Astrocyte (in vitro differentiated cells and primary cell): ENCODE measurements at regions not wholly inside any gene's neighbourhood (a gene's known extent, or its start where the extent isn't known, plus 50 kb on each side); places are given as distances from the start of the nearest gene placed in this dataset.

ENCODE experiments used
- DNase-seq: peaks from one replicate; pipeline ENCODE4 v3.0.0-alpha.2; 2010; ENCODE audit warnings: low read depth
- FAIRE-seq: peaks from 2 replicates; lab custom pipeline; 2011; peaks lifted over from hg19 to GRCh38; lab: Jason Lieb, UNC
- H2AFZ ChIP-seq: 2 replicates; pipeline ENCODE4 v1.6.0; 2012; ENCODE audit warnings: low read depth, low read length, inconsistent platforms
- H3K27ac ChIP-seq: 2 replicates; pipeline ENCODE4 v1.5.1; 2011; ENCODE audit warnings: low read depth, low read length, inconsistent platforms
- H3K27me3 ChIP-seq: 2 replicates; pipeline ENCODE4 v1.6.0; 2011; ENCODE audit warnings: low read length, inconsistent platforms; ENCODE audit not compliant: insufficient read depth
- H3K36me3 ChIP-seq: 2 replicates; pipeline ENCODE4 v1.5.1; 2011; ENCODE audit warnings: low read length, inconsistent platforms; ENCODE audit not compliant: insufficient read depth
- H3K4me1 ChIP-seq: 2 replicates; pipeline ENCODE4 v1.5.1; 2011; ENCODE audit warnings: low read length, inconsistent platforms; ENCODE audit not compliant: insufficient read depth
- H3K4me2 ChIP-seq: 2 replicates; pipeline ENCODE4 v1.6.0; 2012; ENCODE audit warnings: low read length, inconsistent platforms
- H3K4me3 ChIP-seq: 2 replicates; pipeline ENCODE4 v1.5.1; 2011; ENCODE audit warnings: low read depth, mild to moderate bottlenecking, low read length, inconsistent platforms; ENCODE audit not compliant: insufficient read depth
- H3K79me2 ChIP-seq: 2 replicates; pipeline ENCODE4 v1.6.0; 2012; ENCODE audit warnings: mild to moderate bottlenecking, low read length, inconsistent platforms; ENCODE audit not compliant: insufficient read depth
- H3K9ac ChIP-seq: 2 replicates; pipeline ENCODE4 v1.6.0; 2012; ENCODE audit warnings: mild to moderate bottlenecking, low read length, inconsistent platforms
- H3K9me3 ChIP-seq: 2 replicates; pipeline ENCODE4 v1.5.1; 2012; ENCODE audit warnings: low read depth, mild to moderate bottlenecking, low read length, inconsistent platforms; ENCODE audit not compliant: insufficient read depth
- H4K20me1 ChIP-seq: 2 replicates; pipeline ENCODE4 v1.6.0; 2012; ENCODE audit warnings: low read length, inconsistent platforms; ENCODE audit not compliant: insufficient read depth
- H3K27ac Mint-ChIP-seq: one replicate; pipeline ENCODE4 v1.8.0; 2021; ENCODE audit warnings: mild to moderate bottlenecking, mixed read lengths; ENCODE audit not compliant: unreplicated experiment
- H3K27me3 Mint-ChIP-seq: one replicate; pipeline ENCODE4 v1.8.0; 2021; ENCODE audit warnings: low read depth, mixed read lengths; ENCODE audit not compliant: unreplicated experiment
- H3K36me3 Mint-ChIP-seq: one replicate; pipeline ENCODE4 v1.8.0; 2021; ENCODE audit warnings: low read depth, mixed read lengths; ENCODE audit not compliant: unreplicated experiment
- H3K4me1 Mint-ChIP-seq: one replicate; pipeline ENCODE4 v1.8.0; 2021; ENCODE audit warnings: low read depth, mixed read lengths; ENCODE audit not compliant: unreplicated experiment
- H3K4me3 Mint-ChIP-seq: one replicate; pipeline ENCODE4 v1.8.0; 2021; ENCODE audit warnings: mild to moderate bottlenecking, moderate library complexity, mixed read lengths; ENCODE audit not compliant: unreplicated experiment
- H3K9me3 Mint-ChIP-seq: one replicate; pipeline ENCODE4 v1.8.0; 2021; ENCODE audit warnings: mild to moderate bottlenecking, mixed read lengths; ENCODE audit not compliant: unreplicated experiment
- CTCF ChIP-seq: IDR thresholded peaks from 2 replicates; pipeline ENCODE4 v1.5.1; 2011; ENCODE audit warnings: low read depth, mild to moderate bottlenecking, inconsistent platforms, low read length, moderate library complexity; ENCODE audit not compliant: insufficient read depth
- EZH2 ChIP-seq: IDR thresholded peaks from 2 replicates; pipeline ENCODE4 v1.6.1; 2012; ENCODE audit warnings: mild to moderate bottlenecking, low read length, inconsistent platforms; ENCODE audit not compliant: insufficient read depth

GRCh38 chr9:101915482-101915881 is 177.0 kb upstream of the GRIN3A start:
- no peak overlapping the region for H3K4me3 Mint-ChIP-seq
- no peak overlapping the region for H2AFZ ChIP-seq
- H3K36me3 Mint-ChIP-seq: no peaks in the 10 kb centered on the region
- no peak overlapping the region for H3K4me2 ChIP-seq
- no peaks in the 10 kb centered on the region for H3K9me3 ChIP-seq
- H3K9me3 Mint-ChIP-seq: no peaks in the 10 kb centered on the region
- no peaks in the 10 kb centered on the region for H3K79me2 ChIP-seq
- TF ChIP-seq EZH2 (no peak), CTCF (no peak)
- no peak overlapping the region for H3K27ac ChIP-seq
- no peaks in the 10 kb centered on the region for H3K4me1 ChIP-seq
- H3K27me3 ChIP-seq: no peaks in the 10 kb centered on the region
- no peak for DNase-seq
- H4K20me1 ChIP-seq: no peaks in the 10 kb centered on the region
- FAIRE-seq: no peak
- no peak overlapping the region for H3K4me3 ChIP-seq
- no peaks in the 10 kb centered on the region for H3K4me1 Mint-ChIP-seq
- no peaks in the 10 kb centered on the region for H3K36me3 ChIP-seq
- H3K27me3 Mint-ChIP-seq: no peaks in the 10 kb centered on the region
- H3K9ac ChIP-seq: no peak overlapping the region
- H3K27ac Mint-ChIP-seq: no peak overlapping the region

- no peak overlapping the region for H3K27ac ChIP-seq
- no peaks in the 10 kb centered on the region for H3K4me1 Mint-ChIP-seq
- no peaks in the 10 kb centered on the region for H4K20me1 ChIP-seq
- no peak overlapping the region for H3K4me3 ChIP-seq
- H2AFZ ChIP-seq: no peak overlapping the region
- no peak overlapping the region for H3K27ac Mint-ChIP-seq
- H3K9me3 ChIP-seq: no peaks in the 10 kb centered on the region
- no peaks in the 10 kb centered on the region for H3K36me3 Mint-ChIP-seq
- FAIRE-seq (no peak), DNase-seq (no peak)
- H3K9me3 Mint-ChIP-seq: no peaks in the 10 kb centered on the region
- H3K27me3 ChIP-seq: no peaks in the 10 kb centered on the region
- no peak overlapping the region for H3K4me3 Mint-ChIP-seq
- no peaks in the 10 kb centered on the region for H3K36me3 ChIP-seq
- no peaks in the 10 kb centered on the region for H3K79me2 ChIP-seq
- no peaks in the 10 kb centered on the region for H3K27me3 Mint-ChIP-seq
- no peak overlapping the region for H3K9ac ChIP-seq
- H3K4me1 ChIP-seq: no peaks in the 10 kb centered on the region
- TF ChIP-seq CTCF (no peak), EZH2 (no peak)
- H3K4me2 ChIP-seq: no peak overlapping the region
Observed at GRCh38 chr9:101912698-101913097, 174.3 kb upstream of the GRIN3A start.

- FAIRE-seq (no peak), DNase-seq (no peak)
- H3K4me1 ChIP-seq: no peaks in the 10 kb centered on the region
- no peaks in the 10 kb centered on the region for H3K79me2 ChIP-seq
- no peaks in the 10 kb centered on the region for H4K20me1 ChIP-seq
- H3K4me1 Mint-ChIP-seq: no peaks in the 10 kb centered on the region
- no peak for TF ChIP-seq EZH2
- no peak for TF ChIP-seq CTCF
- no peak overlapping the region for H3K4me2 ChIP-seq
- H3K36me3 ChIP-seq: no peaks in the 10 kb centered on the region
- no peak overlapping the region for H3K27ac ChIP-seq
- no peaks in the 10 kb centered on the region for H3K27me3 ChIP-seq
- H3K4me3 ChIP-seq: no peak overlapping the region
- H3K9me3 Mint-ChIP-seq: no peaks in the 10 kb centered on the region
- H3K36me3 Mint-ChIP-seq: no peaks in the 10 kb centered on the region
- H3K4me3 Mint-ChIP-seq: no peak overlapping the region
- no peaks in the 10 kb centered on the region for H3K9me3 ChIP-seq
- H3K9ac ChIP-seq: no peak overlapping the region
- no peak overlapping the region for H2AFZ ChIP-seq
- H3K27me3 Mint-ChIP-seq: no peaks in the 10 kb centered on the region
- H3K27ac Mint-ChIP-seq: no peak overlapping the region
Observed at GRCh38 chr9:101907466-101907865, 169.0 kb upstream of the GRIN3A start.
